ENCODE measurements at regions not wholly inside any gene's neighbourhood (a gene's known extent, or its start where the extent isn't known, plus 50 kb on each side); places are given as distances from the start of the nearest gene placed in this dataset.
A peak's percentile ranks its signal among the peaks of the same experiment; 100 is the strongest.
"Not testable (repeated sequence)": the region's sequence is repeated elsewhere in the genome, so short reads cannot be mapped to it uniquely, and the experiment has no call there.

GRCh38 chr16:29137894-29138662 is 153.2 kb downstream of the LAT start:
- H3K9me1 ChIP-seq (ENCODE audit: control insufficient read depth, insufficient read depth, low read length); H3K9ac ChIP-seq (ENCODE audit: insufficient read depth in 1 of 2, low read depth in 2 of 2, low read length in 2 of 2); H3K79me2 ChIP-seq (ENCODE audit: control insufficient read depth, insufficient read depth, low read length); H3K27ac ChIP-seq (ENCODE audit: extremely low read depth, low read depth, low read length); H3K36me3 ChIP-seq (ENCODE audit: control insufficient read depth, insufficient read depth, low read length); H3K4me3 ChIP-seq; H2AFZ ChIP-seq (ENCODE audit: low read depth, low read length); ATAC-seq; BruUV-seq (replicated peaks); H3K4me2 ChIP-seq (ENCODE audit: insufficient read depth, low read length); DNase-seq (ENCODE audit: extremely low read depth in 1 of 4, low spot score in 3 of 4); CTCF ChIA-PET (ENCODE audit: low intra/inter-chr PET ratio); FAIRE-seq; H4K20me1 ChIP-seq (replicated peaks; ENCODE audit: control insufficient read depth, insufficient read depth, low read length); H3K9me3 ChIP-seq (replicated peaks; ENCODE audit: control insufficient read depth, insufficient read depth, low read depth, low read length); intact Hi-C loops (cut with micrococcal nuclease); in situ Hi-C loops (cut with MboI): not testable (repeated sequence)
- POLR2A ChIA-PET: interaction anchor here (0.7 kb wide), 1 partner anchor 185 kb away, joined by 3 read pairs; no protein-coding TSS in a partner anchor
- 36% methylated on average over 22 of the region's 26 CpGs for WGBS (ENCODE audit: insufficient coverage, low coverage, missing lambda C conversion rate)
- Histone ChIP-seq H3K27me3 (ENCODE audit: control insufficient read depth in 2 of 2, insufficient read depth in 2 of 2, low read length in 2 of 2) (peaks cover 0 to 12% of the 10 kb centered on the region in 2 experiments; a peak in 3 of 5 replicates), H3K4me1 (replicated peaks in 1 of 2; ENCODE audit: control insufficient read depth in 2 of 2, insufficient read depth in 2 of 2, low read length in 2 of 2) (peaks cover 0 to 12% of the 10 kb centered on the region in 2 experiments; a peak in 2 of 5 replicates)

- BruUV-seq (replicated peaks); intact Hi-C loops (cut with micrococcal nuclease); H3K27ac ChIP-seq (ENCODE audit: extremely low read depth, low read depth, low read length); FAIRE-seq; H3K9ac ChIP-seq (ENCODE audit: insufficient read depth in 1 of 2, low read depth in 2 of 2, low read length in 2 of 2); ATAC-seq; POLR2A ChIA-PET; H4K20me1 ChIP-seq (replicated peaks; ENCODE audit: control insufficient read depth, insufficient read depth, low read length); H3K36me3 ChIP-seq (ENCODE audit: control insufficient read depth, insufficient read depth, low read length); in situ Hi-C loops (cut with MboI); H3K9me3 ChIP-seq (replicated peaks; ENCODE audit: control insufficient read depth, insufficient read depth, low read depth, low read length); CTCF ChIA-PET (ENCODE audit: low intra/inter-chr PET ratio); DNase-seq (ENCODE audit: extremely low read depth in 1 of 4, low spot score in 3 of 4); H3K79me2 ChIP-seq (ENCODE audit: control insufficient read depth, insufficient read depth, low read length); H3K4me3 ChIP-seq; H3K4me2 ChIP-seq (ENCODE audit: insufficient read depth, low read length); H3K9me1 ChIP-seq (ENCODE audit: control insufficient read depth, insufficient read depth, low read length): not testable (repeated sequence)
- H3K27me3 ChIP-seq (ENCODE audit: control insufficient read depth in 2 of 2, insufficient read depth in 2 of 2, low read length in 2 of 2): peaks cover 0 to 12% of the 10 kb centered on the region in 2 experiments; a peak in 3 of 5 replicates
- H2AFZ ChIP-seq (ENCODE audit: low read depth, low read length): peak overlapping the region; percentile 33; the same call in 1 of the 2 replicates
- 26% methylated on average over 6 of the region's 7 CpGs for WGBS (ENCODE audit: insufficient coverage, low coverage, missing lambda C conversion rate)
- peak; percentile 30; the same call in 1 of the 2 replicates for TF ChIP-seq MGA (IDR thresholded peaks at IDR 0.05)
- peaks cover 0 to 16% of the 10 kb centered on the region in 2 experiments; a peak in 2 of 5 replicates for H3K4me1 ChIP-seq (replicated peaks in 1 of 2; ENCODE audit: control insufficient read depth in 2 of 2, insufficient read depth in 2 of 2, low read length in 2 of 2)
These were observed 152.6 kb downstream of the LAT start for GRCh38 chr16:29137461-29137860.

Measured in K562 (cell line).